Activated naive CD8-positive, alpha-beta T cell treated with anti-CD3 and anti-CD28 coated beads, Interleukin-2, amount 50 U/mL, for 24 hours (primary cell): ENCODE measurements at regions not wholly inside any gene's neighbourhood (a gene's known extent, or its start where the extent isn't known, plus 50 kb on each side); places are given as distances from the start of the nearest gene placed in this dataset.

Experiments used
- ATAC-seq: fragments of 150-1000 bp; cut with Tn5 transposase; one replicate; pipeline ENCODE4 v1.10.0; 2021
- DNase-seq: peaks from one replicate; pipeline ENCODE4 v3.0.0; 2021
- H3K27ac Mint-ChIP-seq: one replicate; pipeline ENCODE4 v1.8.0; 2021; ENCODE audit warnings: mild to moderate bottlenecking, mixed read lengths
- H3K27me3 Mint-ChIP-seq: one replicate; pipeline ENCODE4 v1.8.0; 2021; ENCODE audit warnings: mixed read lengths
- H3K36me3 Mint-ChIP-seq: one replicate; pipeline ENCODE4 v1.8.0; 2021; ENCODE audit warnings: low read depth, mixed read lengths
- H3K4me1 Mint-ChIP-seq: one replicate; pipeline ENCODE4 v1.8.0; 2021; ENCODE audit warnings: mixed read lengths
- H3K4me3 Mint-ChIP-seq: one replicate; pipeline ENCODE4 v1.8.0; 2021; ENCODE audit warnings: mild to moderate bottlenecking, moderate library complexity, mixed read lengths
- H3K9me3 Mint-ChIP-seq: one replicate; pipeline ENCODE4 v1.8.0; 2021; ENCODE audit warnings: mixed read lengths

- Mint-ChIP-seq H3K4me3 (no peak overlapping the region), H3K27me3 (no peaks in the 10 kb centered on the region), H3K36me3 (peaks cover 4% of the 10 kb centered on the region), H3K27ac (no peak overlapping the region), H3K9me3 (no peaks in the 10 kb centered on the region), H3K4me1 (peaks cover 25% of the 10 kb centered on the region)
- no peak for DNase-seq
- ATAC-seq = no peak
Measured at GRCh38 chr13:73910733-73911132, 223.5 kb downstream of the KLF12 start.

- ATAC-seq = no peak
- no peak for DNase-seq
- Mint-ChIP-seq H3K36me3 (peaks cover 9% of the 10 kb centered on the region), H3K9me3 (no peaks in the 10 kb centered on the region), H3K4me1 (peaks cover 14% of the 10 kb centered on the region), H3K4me3 (no peak overlapping the region), H3K27ac (no peak overlapping the region), H3K27me3 (no peaks in the 10 kb centered on the region)
Measured at GRCh38 chr13:73908809-73909208, 225.4 kb downstream of the KLF12 start.

- no peak overlapping the region for H3K27ac Mint-ChIP-seq
- H3K4me3 Mint-ChIP-seq = no peak overlapping the region
- peaks cover 8% of the 10 kb centered on the region for H3K4me1 Mint-ChIP-seq
- no peak for DNase-seq
- H3K27me3 Mint-ChIP-seq = no peaks in the 10 kb centered on the region
- no peaks in the 10 kb centered on the region for H3K9me3 Mint-ChIP-seq
- H3K36me3 Mint-ChIP-seq = peaks cover 14% of the 10 kb centered on the region
- no peak for ATAC-seq
Measured at GRCh38 chr13:73904625-73905024, 229.6 kb downstream of the KLF12 start.

- no peak for ATAC-seq
- Mint-ChIP-seq H3K27me3 (no peaks in the 10 kb centered on the region), H3K4me3 (no peak overlapping the region), H3K4me1 (peaks cover 16% of the 10 kb centered on the region), H3K36me3 (peaks cover 10% of the 10 kb centered on the region), H3K27ac (no peak overlapping the region), H3K9me3 (no peaks in the 10 kb centered on the region)
- no peak for DNase-seq
Measured at GRCh38 chr13:73903561-73903960, 230.6 kb downstream of the KLF12 start.

- Mint-ChIP-seq H3K27me3 (no peaks in the 10 kb centered on the region), H3K4me3 (no peak overlapping the region), H3K4me1 (peaks cover 22% of the 10 kb centered on the region), H3K27ac (no peak overlapping the region), H3K36me3 (peaks cover 16% of the 10 kb centered on the region), H3K9me3 (no peaks in the 10 kb centered on the region)
- DNase-seq (no peak), ATAC-seq (no peak)
Measured at GRCh38 chr13:73902847-73903246, 231.4 kb downstream of the KLF12 start.

- ATAC-seq = no peak
- H3K4me1 Mint-ChIP-seq = peaks cover 25% of the 10 kb centered on the region
Measured at GRCh38 chr13:73902296-73902695, 231.9 kb downstream of the KLF12 start.

GRCh38 chr13:73901324-73902068 is 232.7 kb downstream of the KLF12 start:
- ATAC-seq (no peak), DNase-seq (no peak)
- peaks cover 18% of the 10 kb centered on the region for H3K36me3 Mint-ChIP-seq
- H3K27me3 Mint-ChIP-seq = no peaks in the 10 kb centered on the region
- H3K4me1 Mint-ChIP-seq = peaks cover 31% of the 10 kb centered on the region
- peak overlapping the region; percentile 8 for H3K27ac Mint-ChIP-seq
- H3K9me3 Mint-ChIP-seq = no peaks in the 10 kb centered on the region
- no peak overlapping the region for H3K4me3 Mint-ChIP-seq

More at GRCh38 chr13:73902296-73902695, 231.9 kb downstream of the KLF12 start:
- Mint-ChIP-seq H3K9me3 (no peaks in the 10 kb centered on the region), H3K36me3 (peaks cover 18% of the 10 kb centered on the region), H3K4me3 (no peak overlapping the region), H3K27ac (no peak overlapping the region), H3K27me3 (no peaks in the 10 kb centered on the region)
- DNase-seq = no peak

- DNase-seq = no peak
- no peaks in the 10 kb centered on the region for H3K9me3 Mint-ChIP-seq
- no peak for ATAC-seq
- no peak overlapping the region for H3K27ac Mint-ChIP-seq
- H3K4me1 Mint-ChIP-seq = peaks cover 37% of the 10 kb centered on the region
- peaks cover 18% of the 10 kb centered on the region for H3K36me3 Mint-ChIP-seq
- no peak overlapping the region for H3K4me3 Mint-ChIP-seq
- no peaks in the 10 kb centered on the region for H3K27me3 Mint-ChIP-seq
Measured at GRCh38 chr13:73900591-73900990, 233.6 kb downstream of the KLF12 start.

GRCh38 chr13:73898899-73899298 is 235.3 kb downstream of the KLF12 start:
- H3K4me3 Mint-ChIP-seq = no peak overlapping the region
- no peak for ATAC-seq
- no peak for DNase-seq
- no peaks in the 10 kb centered on the region for H3K27me3 Mint-ChIP-seq
- H3K36me3 Mint-ChIP-seq = peaks cover 17% of the 10 kb centered on the region
- peaks cover 51% of the 10 kb centered on the region for H3K4me1 Mint-ChIP-seq
- no peak overlapping the region for H3K27ac Mint-ChIP-seq
- H3K9me3 Mint-ChIP-seq = no peaks in the 10 kb centered on the region

GRCh38 chr13:73898276-73898675 is 235.9 kb downstream of the KLF12 start:
- H3K4me1 Mint-ChIP-seq = peaks cover 52% of the 10 kb centered on the region
- ATAC-seq = no peak
- peaks cover 12% of the 10 kb centered on the region for H3K36me3 Mint-ChIP-seq

GRCh38 chr13:73894995-73895571 is 239.1 kb downstream of the KLF12 start:
- Mint-ChIP-seq H3K27ac (peak overlapping the region; percentile 83), H3K36me3 (peaks cover 12% of the 10 kb centered on the region), H3K27me3 (no peaks in the 10 kb centered on the region), H3K9me3 (no peaks in the 10 kb centered on the region), H3K4me1 (peaks cover 53% of the 10 kb centered on the region), H3K4me3 (no peak overlapping the region)
- DNase-seq = no peak
- peak; percentile 82 for ATAC-seq

More at GRCh38 chr13:73898276-73898675, 235.9 kb downstream of the KLF12 start:
- Mint-ChIP-seq H3K27ac (no peak overlapping the region), H3K9me3 (no peaks in the 10 kb centered on the region), H3K4me3 (no peak overlapping the region), H3K27me3 (no peaks in the 10 kb centered on the region)
- no peak for DNase-seq

- Mint-ChIP-seq H3K4me1 (peaks cover 47% of the 10 kb centered on the region), H3K36me3 (peaks cover 12% of the 10 kb centered on the region)
Measured at GRCh38 chr13:73893833-73894232, 240.4 kb downstream of the KLF12 start.

GRCh38 chr13:73891805-73892204 is 242.4 kb downstream of the KLF12 start:
- peaks cover 33% of the 10 kb centered on the region for H3K4me1 Mint-ChIP-seq
- ATAC-seq (no peak), DNase-seq (no peak)
- no peak overlapping the region for H3K4me3 Mint-ChIP-seq
- no peaks in the 10 kb centered on the region for H3K27me3 Mint-ChIP-seq
- H3K27ac Mint-ChIP-seq = no peak overlapping the region
- H3K36me3 Mint-ChIP-seq = peaks cover 8% of the 10 kb centered on the region
- no peaks in the 10 kb centered on the region for H3K9me3 Mint-ChIP-seq

More at GRCh38 chr13:73893833-73894232, 240.4 kb downstream of the KLF12 start:
- ATAC-seq (no peak), DNase-seq (no peak)
- H3K4me3 Mint-ChIP-seq = no peak overlapping the region
- H3K9me3 Mint-ChIP-seq = no peaks in the 10 kb centered on the region
- no peak overlapping the region for H3K27ac Mint-ChIP-seq
- no peaks in the 10 kb centered on the region for H3K27me3 Mint-ChIP-seq

- H3K4me1 Mint-ChIP-seq = peaks cover 23% of the 10 kb centered on the region
- peaks cover 13% of the 10 kb centered on the region for H3K9me3 Mint-ChIP-seq
- peaks cover 30% of the 10 kb centered on the region for H3K36me3 Mint-ChIP-seq
- no peak for ATAC-seq
- H3K4me3 Mint-ChIP-seq = no peak overlapping the region
- H3K27me3 Mint-ChIP-seq = no peaks in the 10 kb centered on the region
- DNase-seq = no peak
- no peak overlapping the region for H3K27ac Mint-ChIP-seq
Measured at GRCh38 chr13:73883162-73883561, 251.0 kb downstream of the KLF12 start.

- Mint-ChIP-seq H3K9me3 (peaks cover 7% of the 10 kb centered on the region), H3K4me3 (no peak overlapping the region), H3K4me1 (peaks cover 29% of the 10 kb centered on the region), H3K27me3 (no peaks in the 10 kb centered on the region), H3K27ac (no peak overlapping the region), H3K36me3 (peaks cover 27% of the 10 kb centered on the region)
- no peak for ATAC-seq
- DNase-seq = no peak
Measured at GRCh38 chr13:73880365-73880764, 253.8 kb downstream of the KLF12 start.
